HFFc6 (cell line): ENCODE measurements at regions not wholly inside any gene's neighbourhood (a gene's known extent, or its start where the extent isn't known, plus 50 kb on each side); places are given as distances from the start of the nearest gene placed in this dataset.

Experiments
- DNase-seq: peaks from one replicate; pipeline ENCODE4 v3.0.0-alpha.2; 2018
- H3K27ac Mint-ChIP-seq: 2 replicates; pipeline ENCODE4 v1.8.0; 2020; ENCODE audit warnings: mild to moderate bottlenecking, mixed read lengths
- H3K27me3 Mint-ChIP-seq: 2 replicates; pipeline ENCODE4 v1.8.0; 2021; ENCODE audit warnings: mild to moderate bottlenecking, moderate library complexity, mixed read lengths; ENCODE audit not compliant: insufficient read depth
- H3K36me3 Mint-ChIP-seq: 2 replicates; pipeline ENCODE4 v1.8.0; 2021; ENCODE audit warnings: low read depth, mixed read lengths
- H3K4me1 Mint-ChIP-seq: 2 replicates; pipeline ENCODE4 v1.8.0; 2020; ENCODE audit warnings: low read depth, mixed read lengths
- H3K4me3 Mint-ChIP-seq: 2 replicates; pipeline ENCODE4 v1.8.0; 2020; ENCODE audit warnings: mild to moderate bottlenecking, moderate library complexity, mixed read lengths
- H3K9me3 Mint-ChIP-seq: 2 replicates; pipeline ENCODE4 v1.8.0; 2020; ENCODE audit warnings: mild to moderate bottlenecking, mixed read lengths
- CTCF ChIP-seq: fragments of 200-600 bp; sonication (generic); IDR thresholded peaks from 2 replicates; pipeline ENCODE4 v1.5.0; 2021; ENCODE audit warnings: antibody characterized with exemption, mild to moderate bottlenecking

GRCh38 chr21:27645285-27645684 lies 678.4 kb upstream of the ADAMTS5 start:
- TF ChIP-seq CTCF, result no peak
- Mint-ChIP-seq H3K4me1 (peaks cover 57% of the 10 kb centered on the region), H3K9me3 (no peaks in the 10 kb centered on the region), H3K36me3 (no peaks in the 10 kb centered on the region), H3K27ac (peak overlapping the region; percentile 59; the same call in 1 of the 2 replicates), H3K27me3 (peaks cover 2% of the 10 kb centered on the region; the same call in 1 of the 2 replicates), H3K4me3 (no peak overlapping the region)
- peak; percentile 45 for DNase-seq

GRCh38 chr21:27643326-27643725 lies 676.4 kb upstream of the ADAMTS5 start:
- Mint-ChIP-seq H3K9me3 (no peaks in the 10 kb centered on the region), H3K4me3 (no peak overlapping the region), H3K36me3 (no peaks in the 10 kb centered on the region), H3K27me3 (no peaks in the 10 kb centered on the region), H3K4me1 (peaks cover 39% of the 10 kb centered on the region), H3K27ac (no peak overlapping the region)
- DNase-seq, result no peak
- TF ChIP-seq CTCF, result no peak

- no peaks in the 10 kb centered on the region for H3K36me3 Mint-ChIP-seq
- H3K4me3 Mint-ChIP-seq, result no peak overlapping the region
- H3K27me3 Mint-ChIP-seq, result no peaks in the 10 kb centered on the region
- no peak overlapping the region for H3K27ac Mint-ChIP-seq
- no peak for TF ChIP-seq CTCF
- H3K4me1 Mint-ChIP-seq, result peaks cover 7% of the 10 kb centered on the region; the same call in 1 of the 2 replicates
- H3K9me3 Mint-ChIP-seq, result no peaks in the 10 kb centered on the region; the same call in 1 of the 2 replicates
- no peak for DNase-seq
Observed at GRCh38 chr21:27639286-27639685, 672.4 kb upstream of the ADAMTS5 start.

- peaks cover 4% of the 10 kb centered on the region; the same call in 1 of the 2 replicates for H3K36me3 Mint-ChIP-seq
- H3K27ac Mint-ChIP-seq, result no peak overlapping the region
- TF ChIP-seq CTCF, result no peak
- H3K27me3 Mint-ChIP-seq, result no peaks in the 10 kb centered on the region
- peaks cover 26% of the 10 kb centered on the region for H3K4me1 Mint-ChIP-seq
- DNase-seq, result no peak
- no peaks in the 10 kb centered on the region; the same call in 1 of the 2 replicates for H3K9me3 Mint-ChIP-seq
- no peak overlapping the region for H3K4me3 Mint-ChIP-seq
Observed at GRCh38 chr21:27636656-27637055, 669.8 kb upstream of the ADAMTS5 start.

GRCh38 chr21:27633631-27634030 lies 666.7 kb upstream of the ADAMTS5 start:
- no peak for DNase-seq

More at GRCh38 chr21:27633631-27634030, 666.7 kb upstream of the ADAMTS5 start:
- H3K4me1 Mint-ChIP-seq, result peaks cover 47% of the 10 kb centered on the region
- H3K9me3 Mint-ChIP-seq, result no peaks in the 10 kb centered on the region; the same call in 1 of the 2 replicates
- H3K4me3 Mint-ChIP-seq, result no peak overlapping the region
- H3K27me3 Mint-ChIP-seq, result no peaks in the 10 kb centered on the region
- H3K36me3 Mint-ChIP-seq, result peaks cover 4% of the 10 kb centered on the region; the same call in 1 of the 2 replicates
- H3K27ac Mint-ChIP-seq, result no peak overlapping the region
- no peak for TF ChIP-seq CTCF
